ENCODE measurements at regions not wholly inside any gene's neighbourhood (a gene's known extent, or its start where the extent isn't known, plus 50 kb on each side); places are given as distances from the start of the nearest gene placed in this dataset.
"Not testable (repeated sequence)": the region's sequence is repeated elsewhere in the genome, so short reads cannot be mapped to it uniquely, and the experiment has no call there.

DNA sequence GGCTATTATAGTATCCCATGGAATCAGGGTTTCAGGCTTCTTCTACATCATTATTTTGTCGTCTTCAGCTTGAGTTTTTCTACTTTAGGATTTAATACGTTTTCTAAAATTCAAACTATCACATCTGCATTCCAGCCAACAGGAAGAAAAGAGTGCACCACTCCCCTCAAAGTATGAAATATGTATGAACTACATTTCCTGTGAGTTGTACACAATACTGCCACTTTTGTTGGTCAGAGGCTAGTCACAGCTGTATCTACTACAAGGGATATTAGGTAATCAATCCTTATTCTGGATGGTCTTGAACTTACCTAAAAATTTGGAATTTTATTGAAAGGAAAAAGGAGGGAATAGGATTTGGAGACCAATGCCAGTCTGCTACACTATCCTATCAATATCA lies 235.6 kb upstream of the TBX18 start:
- ATAC-seq (no peak), DNase-seq (ENCODE audit: low spot score in 2 of 2) (no peak)
- no peaks in the 10 kb centered on the region for H3K4me1 Mint-ChIP-seq
- H3K27ac Mint-ChIP-seq: no peak overlapping the region
- H3K4me3 Mint-ChIP-seq: no peak overlapping the region
- H3K36me3 Mint-ChIP-seq: no peaks in the 10 kb centered on the region
- H3K9me3 Mint-ChIP-seq: peaks cover 7% of the 10 kb centered on the region

DNA sequence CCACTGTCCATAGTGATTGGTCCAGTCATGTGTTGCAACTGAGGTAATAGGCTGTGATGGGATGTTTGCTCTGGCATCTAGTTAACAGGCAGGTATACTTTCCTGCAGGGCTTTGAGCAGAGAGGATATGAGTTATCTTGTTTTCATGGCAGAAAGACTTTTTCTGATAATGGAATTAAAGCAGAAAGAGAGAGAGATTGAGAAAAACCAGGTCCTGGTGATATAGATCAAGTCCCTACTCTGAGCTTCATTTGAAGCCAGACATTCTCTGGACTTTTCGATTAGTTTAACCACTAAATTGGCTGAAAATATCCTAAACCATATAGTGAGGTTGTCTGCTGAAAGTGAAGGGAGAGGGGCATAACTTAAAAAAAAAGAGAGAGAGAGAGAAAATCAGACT lies 233.8 kb upstream of the TBX18 start:
- Mint-ChIP-seq H3K27ac (no peak overlapping the region), H3K4me1 (no peaks in the 10 kb centered on the region), H3K9me3 (peaks cover 7% of the 10 kb centered on the region), H3K4me3 (no peak overlapping the region), H3K36me3 (no peaks in the 10 kb centered on the region)
- ATAC-seq: no peak
- no peak for DNase-seq (ENCODE audit: low spot score in 2 of 2)

DNA sequence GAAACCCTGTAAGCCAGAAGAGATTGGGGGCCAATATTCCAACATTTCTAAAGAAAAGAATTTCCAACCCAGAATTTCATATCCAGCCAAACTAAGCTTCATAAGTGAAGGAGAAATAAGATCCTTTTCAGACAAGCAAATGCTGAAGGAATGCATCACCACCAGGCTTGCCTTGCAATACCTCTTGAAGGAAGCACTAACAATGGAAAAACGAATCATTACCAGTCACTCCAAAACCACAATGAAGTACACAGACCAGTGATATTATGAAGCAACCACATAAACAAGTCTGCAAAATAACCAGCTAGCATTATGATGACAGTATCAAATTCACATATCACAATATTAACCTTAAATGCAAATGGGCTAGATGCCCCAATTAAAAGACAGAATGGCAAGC lies 224.4 kb upstream of the TBX18 start:
- H3K36me3 Mint-ChIP-seq; DNase-seq (ENCODE audit: low spot score in 2 of 2); H3K4me1 Mint-ChIP-seq; ATAC-seq; H3K4me3 Mint-ChIP-seq; H3K27ac Mint-ChIP-seq: not testable (repeated sequence)
- peaks cover 16% of the 10 kb centered on the region for H3K9me3 Mint-ChIP-seq

DNA sequence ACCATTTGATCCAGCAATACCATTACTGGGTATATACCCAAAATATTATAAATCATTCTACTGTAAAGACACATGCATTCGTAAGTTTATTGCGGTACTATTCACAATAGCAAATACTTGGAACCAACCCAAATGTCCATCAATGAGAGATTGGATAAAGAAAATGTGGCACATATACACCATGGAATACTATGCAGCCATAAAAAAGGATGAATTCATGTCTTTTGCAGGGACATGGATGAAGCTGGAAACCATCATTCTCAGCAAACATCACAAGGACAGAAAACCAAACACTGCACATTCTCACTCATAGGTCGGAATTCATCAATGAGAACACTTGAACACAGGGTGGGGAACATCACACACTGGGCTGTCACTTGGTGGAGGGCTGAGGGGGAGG lies 221.1 kb upstream of the TBX18 start:
- H3K36me3 Mint-ChIP-seq; H3K4me3 Mint-ChIP-seq; ATAC-seq; DNase-seq (ENCODE audit: low spot score in 2 of 2); H3K27ac Mint-ChIP-seq; H3K4me1 Mint-ChIP-seq: not testable (repeated sequence)
- peaks cover 25% of the 10 kb centered on the region for H3K9me3 Mint-ChIP-seq

DNA sequence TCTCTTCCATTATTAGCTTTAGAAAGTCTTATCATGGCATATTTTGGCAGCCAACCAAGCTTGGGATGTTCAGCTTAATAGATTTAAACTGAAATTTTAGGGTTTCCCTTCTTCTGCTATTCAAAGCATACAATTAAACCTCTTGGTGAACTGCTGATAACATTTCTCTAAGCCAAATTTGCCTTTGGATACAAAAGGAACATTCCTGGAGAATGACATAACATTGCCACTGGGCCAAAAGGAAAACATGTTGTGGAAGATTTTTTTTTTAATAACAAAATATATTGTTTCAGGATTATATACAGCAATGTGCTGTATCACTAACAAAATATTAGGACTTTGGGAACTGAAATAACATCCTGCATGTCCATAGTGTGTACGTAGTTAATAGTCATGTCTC lies 215.1 kb upstream of the TBX18 start:
- Mint-ChIP-seq H3K9me3 (peaks cover 12% of the 10 kb centered on the region), H3K4me3 (no peak overlapping the region), H3K4me1 (no peaks in the 10 kb centered on the region), H3K27ac (no peak overlapping the region), H3K36me3 (no peaks in the 10 kb centered on the region)
- DNase-seq (ENCODE audit: low spot score in 2 of 2) (no peak), ATAC-seq (no peak)

DNA sequence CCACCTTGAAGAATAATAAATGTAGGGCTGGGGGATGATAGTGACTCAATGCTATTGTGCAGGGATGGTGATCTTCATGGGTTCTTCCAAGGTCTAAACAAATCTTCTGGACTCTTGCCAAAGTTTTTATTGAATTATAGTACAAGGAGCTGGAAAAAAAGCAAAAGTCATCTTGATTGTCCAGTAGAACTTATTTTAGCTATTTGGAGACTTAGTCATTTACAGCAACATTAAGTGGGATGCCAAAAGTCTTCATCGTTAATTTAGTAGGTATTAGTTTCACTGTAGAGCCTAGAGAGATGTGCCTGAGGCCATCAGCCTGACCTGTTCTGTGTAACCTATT lies 212.9 kb upstream of the TBX18 start:
- ATAC-seq: no peak
- no peak for DNase-seq (ENCODE audit: low spot score in 2 of 2)
- no peaks in the 10 kb centered on the region for H3K4me1 Mint-ChIP-seq
- H3K4me3 Mint-ChIP-seq: no peak overlapping the region
- H3K36me3 Mint-ChIP-seq: no peaks in the 10 kb centered on the region
- no peak overlapping the region for H3K27ac Mint-ChIP-seq
- peaks cover 4% of the 10 kb centered on the region for H3K9me3 Mint-ChIP-seq

DNA sequence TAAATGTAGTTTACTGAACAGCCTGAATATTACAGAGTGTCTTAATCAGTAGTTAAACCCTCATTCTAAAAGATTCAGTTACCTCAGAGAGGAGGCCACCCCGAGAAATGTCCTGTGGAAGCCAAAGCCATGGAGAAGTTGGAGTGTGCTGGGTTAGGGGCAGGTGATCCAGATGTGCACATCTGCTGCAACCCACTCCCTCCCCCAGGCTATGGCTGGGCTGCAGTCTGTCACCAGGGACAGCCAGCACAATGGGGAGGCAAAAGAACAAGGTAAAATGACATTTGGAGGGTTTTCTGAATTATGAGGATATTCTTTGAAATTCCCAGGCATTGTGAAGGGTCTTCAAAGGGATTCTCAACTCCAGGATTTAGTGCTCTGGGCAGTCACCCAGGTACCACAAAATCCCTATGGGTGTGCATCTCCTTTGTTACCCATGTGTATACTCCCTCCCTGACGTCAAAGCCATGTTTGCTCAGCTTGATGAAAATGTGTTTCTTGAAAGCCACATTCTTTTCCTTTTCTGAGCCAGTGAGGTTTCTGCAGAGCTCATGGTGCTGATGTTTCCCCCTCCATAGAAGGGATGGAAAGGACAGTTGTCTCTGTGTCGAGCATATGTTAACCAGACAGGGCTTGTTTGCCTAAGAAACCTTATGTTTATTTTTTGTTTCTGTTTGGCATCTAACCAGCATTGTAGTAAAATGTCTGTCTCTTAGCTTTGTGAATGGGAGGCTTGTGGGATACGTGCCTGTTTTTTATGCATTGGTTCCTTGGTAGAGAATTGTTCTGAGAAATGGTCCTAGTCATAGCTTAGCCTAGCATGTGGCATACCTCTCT lies 212.3 kb upstream of the TBX18 start:
- DNase-seq (ENCODE audit: low spot score in 2 of 2) (no peak), ATAC-seq (no peak)
- no peaks in the 10 kb centered on the region for H3K36me3 Mint-ChIP-seq
- no peak overlapping the region for H3K4me3 Mint-ChIP-seq
- peaks cover 4% of the 10 kb centered on the region for H3K9me3 Mint-ChIP-seq
- H3K4me1 Mint-ChIP-seq: no peaks in the 10 kb centered on the region
- H3K27ac Mint-ChIP-seq: no peak overlapping the region

DNA sequence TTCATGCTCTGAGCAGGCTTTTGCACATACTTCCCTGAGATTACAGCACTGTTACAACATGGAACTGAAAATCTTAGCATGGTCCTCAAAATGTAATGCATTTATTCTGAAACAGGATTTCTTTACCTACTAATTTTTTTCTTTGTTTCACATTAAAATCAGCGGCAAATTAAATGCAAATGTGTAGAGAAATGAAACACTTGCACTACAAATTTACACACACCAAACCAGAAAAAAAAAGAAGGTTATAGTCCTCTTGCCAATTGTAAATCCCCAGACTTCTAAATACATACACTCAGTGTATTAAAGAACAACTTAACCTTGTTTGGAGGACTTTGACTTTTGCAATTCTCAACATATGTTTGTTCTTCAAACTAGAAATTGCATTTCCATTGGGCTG lies 210.9 kb upstream of the TBX18 start:
- no peak overlapping the region for H3K4me3 Mint-ChIP-seq
- no peak overlapping the region for H3K27ac Mint-ChIP-seq
- H3K4me1 Mint-ChIP-seq: no peaks in the 10 kb centered on the region
- DNase-seq (ENCODE audit: low spot score in 2 of 2) (no peak), ATAC-seq (no peak)
- no peaks in the 10 kb centered on the region for H3K36me3 Mint-ChIP-seq
- peaks cover 5% of the 10 kb centered on the region for H3K9me3 Mint-ChIP-seq

DNA sequence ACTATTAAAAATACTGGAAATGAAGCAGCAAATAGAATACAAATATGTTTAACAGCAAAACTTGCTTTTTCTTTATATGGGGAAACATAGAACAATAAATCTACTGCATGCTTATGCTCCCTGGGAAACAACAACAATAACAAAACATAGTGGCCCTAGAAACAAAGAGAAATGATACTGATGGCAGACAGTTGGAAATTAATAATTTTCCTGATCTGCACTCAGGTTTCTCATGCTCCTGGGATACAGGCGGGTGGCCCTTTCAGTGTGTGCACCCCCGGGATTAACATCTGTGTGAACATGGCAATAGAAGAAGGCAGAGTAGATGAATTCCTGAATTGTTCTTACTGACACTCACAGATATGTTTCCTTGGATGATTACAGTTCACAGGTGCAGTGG lies 209.2 kb upstream of the TBX18 start:
- no peak for DNase-seq (ENCODE audit: low spot score in 2 of 2)
- no peak for ATAC-seq
- Mint-ChIP-seq H3K36me3 (no peaks in the 10 kb centered on the region), H3K4me3 (no peak overlapping the region), H3K9me3 (peaks cover 8% of the 10 kb centered on the region), H3K4me1 (no peaks in the 10 kb centered on the region), H3K27ac (no peak overlapping the region)

DNA sequence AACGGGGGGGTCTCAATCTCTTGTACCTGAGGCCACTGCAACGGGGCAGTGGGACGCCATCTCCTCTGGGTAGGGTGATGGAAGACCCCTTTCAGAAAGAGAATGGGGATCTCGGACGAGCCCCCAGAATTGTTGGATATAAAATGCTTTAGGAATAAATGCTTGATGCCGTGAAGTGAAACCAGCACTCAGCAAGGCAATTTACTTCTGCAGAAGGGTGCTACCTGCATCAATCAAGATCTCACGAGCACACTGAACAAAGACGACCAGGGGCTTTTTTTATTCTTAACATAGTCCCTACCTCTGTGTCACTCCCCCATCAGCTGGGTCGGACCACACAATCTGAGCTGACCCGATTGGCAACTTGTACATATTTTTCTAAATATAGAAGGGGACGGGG lies 203.6 kb upstream of the TBX18 start:
- ATAC-seq (no peak), DNase-seq (ENCODE audit: low spot score in 2 of 2) (no peak)
- H3K4me3 Mint-ChIP-seq: no peak overlapping the region
- no peaks in the 10 kb centered on the region for H3K4me1 Mint-ChIP-seq
- H3K27ac Mint-ChIP-seq: no peak overlapping the region
- H3K9me3 Mint-ChIP-seq: peaks cover 22% of the 10 kb centered on the region
- H3K36me3 Mint-ChIP-seq: no peaks in the 10 kb centered on the region

DNA sequence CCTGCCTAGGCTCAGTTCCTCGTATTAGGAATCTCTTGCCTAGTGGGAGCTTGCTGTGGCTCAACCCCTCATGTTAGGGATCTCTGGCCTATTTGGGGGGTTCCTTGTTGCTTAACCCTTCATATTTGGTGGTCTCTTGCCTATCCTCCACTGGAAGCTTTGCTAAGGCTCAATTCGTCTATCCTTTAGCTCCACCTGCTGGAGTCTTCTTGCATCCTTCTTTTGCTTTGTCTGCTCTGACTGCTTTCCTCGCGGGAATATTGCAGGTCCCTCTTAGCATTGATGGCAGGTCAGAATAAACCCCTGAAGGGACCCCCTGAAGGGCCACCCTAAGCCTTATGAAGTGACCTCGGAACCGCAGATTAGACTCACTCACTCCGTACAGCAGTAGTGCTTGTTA lies 203.0 kb upstream of the TBX18 start:
- Mint-ChIP-seq H3K4me1 (no peaks in the 10 kb centered on the region), H3K9me3 (peaks cover 23% of the 10 kb centered on the region), H3K4me3 (no peak overlapping the region), H3K27ac (no peak overlapping the region), H3K36me3 (no peaks in the 10 kb centered on the region)
- ATAC-seq: no peak
- no peak for DNase-seq (ENCODE audit: low spot score in 2 of 2)

DNA sequence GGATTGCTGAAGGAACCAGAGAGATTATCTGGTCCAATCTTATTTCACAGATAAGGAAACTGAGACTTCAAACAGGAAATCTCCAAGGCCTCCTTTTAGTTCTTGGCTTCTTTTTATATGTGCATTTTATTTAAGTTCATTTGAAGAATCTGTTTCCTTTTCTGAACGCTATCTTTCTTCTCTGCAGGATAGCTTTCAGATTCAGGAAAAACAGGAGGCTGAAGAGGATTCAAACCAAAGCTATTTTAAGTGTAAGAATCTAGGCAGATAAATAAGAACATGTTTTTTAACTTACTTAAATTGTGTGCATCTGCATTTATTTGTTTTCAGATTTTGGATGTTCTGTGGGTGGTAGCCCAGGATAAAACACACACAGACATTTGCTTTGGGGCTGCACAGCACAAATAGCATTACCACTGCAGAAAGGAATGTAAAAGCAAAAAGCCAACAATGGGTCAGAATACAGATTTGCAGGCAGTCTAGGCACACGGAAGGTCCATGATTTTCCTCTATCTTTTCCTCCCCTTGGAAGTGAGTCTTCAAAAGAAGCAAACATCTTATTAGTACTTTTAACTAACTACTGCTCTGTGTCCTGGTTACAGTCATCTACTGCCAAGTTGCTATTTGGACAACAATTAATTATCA lies 188.8 kb upstream of the TBX18 start:
- H3K9me3 Mint-ChIP-seq: peaks cover 11% of the 10 kb centered on the region
- H3K36me3 Mint-ChIP-seq: no peaks in the 10 kb centered on the region

DNA sequence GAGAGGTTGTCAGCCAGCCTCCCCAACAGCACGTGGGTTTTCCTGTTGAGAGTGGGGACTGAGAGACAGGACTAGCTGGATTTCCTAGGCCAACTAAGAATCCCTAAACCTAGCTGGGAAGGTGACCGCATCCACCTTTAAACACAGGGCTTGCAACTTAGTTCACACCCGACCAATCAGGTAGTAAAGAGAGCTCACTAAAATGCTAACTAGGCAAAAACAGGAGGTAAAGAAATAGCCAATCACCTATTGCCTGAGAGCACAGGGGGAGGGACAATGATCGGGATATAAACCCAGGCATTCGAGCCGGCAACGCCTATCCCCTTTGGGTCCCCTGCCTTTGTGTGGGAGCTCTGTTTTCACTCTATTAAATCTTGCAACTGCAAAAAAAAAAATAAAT lies 180.5 kb upstream of the TBX18 start:
- not testable (repeated sequence) for DNase-seq (ENCODE audit: low spot score in 2 of 2); ATAC-seq; H3K36me3 Mint-ChIP-seq; H3K4me3 Mint-ChIP-seq; H3K4me1 Mint-ChIP-seq; H3K27ac Mint-ChIP-seq
- H3K9me3 Mint-ChIP-seq: peaks cover 11% of the 10 kb centered on the region

More for the DNA sequence above, 188.8 kb upstream of the TBX18 start:
- Mint-ChIP-seq H3K4me3 (no peak overlapping the region), H3K4me1 (no peaks in the 10 kb centered on the region), H3K27ac (no peak overlapping the region)
- no peak for ATAC-seq
- DNase-seq (ENCODE audit: low spot score in 2 of 2): no peak

DNA sequence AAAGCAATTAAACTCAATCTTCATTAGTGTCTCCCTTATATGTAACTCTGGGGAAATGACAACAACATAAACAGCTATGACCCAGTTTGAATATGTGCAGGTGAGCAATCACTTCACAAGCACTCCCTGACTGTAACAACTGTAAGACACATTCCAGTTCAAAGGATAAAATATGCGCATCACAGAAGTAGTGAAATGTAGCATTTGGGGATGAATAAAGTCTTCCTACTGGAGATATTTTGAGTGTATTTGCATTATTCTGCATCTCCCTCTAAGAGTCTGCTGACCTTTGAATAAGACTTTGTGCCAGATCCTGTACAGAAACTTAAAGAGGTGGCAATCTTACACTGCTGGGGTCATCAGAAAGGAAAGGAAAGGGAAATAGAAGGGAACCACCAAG lies 179.5 kb upstream of the TBX18 start:
- H3K4me1 Mint-ChIP-seq: no peaks in the 10 kb centered on the region
- H3K4me3 Mint-ChIP-seq: no peak overlapping the region
- H3K27ac Mint-ChIP-seq: no peak overlapping the region
- H3K36me3 Mint-ChIP-seq: no peaks in the 10 kb centered on the region
- no peak for DNase-seq (ENCODE audit: low spot score in 2 of 2)
- peaks cover 9% of the 10 kb centered on the region for H3K9me3 Mint-ChIP-seq
- no peak for ATAC-seq

DNA sequence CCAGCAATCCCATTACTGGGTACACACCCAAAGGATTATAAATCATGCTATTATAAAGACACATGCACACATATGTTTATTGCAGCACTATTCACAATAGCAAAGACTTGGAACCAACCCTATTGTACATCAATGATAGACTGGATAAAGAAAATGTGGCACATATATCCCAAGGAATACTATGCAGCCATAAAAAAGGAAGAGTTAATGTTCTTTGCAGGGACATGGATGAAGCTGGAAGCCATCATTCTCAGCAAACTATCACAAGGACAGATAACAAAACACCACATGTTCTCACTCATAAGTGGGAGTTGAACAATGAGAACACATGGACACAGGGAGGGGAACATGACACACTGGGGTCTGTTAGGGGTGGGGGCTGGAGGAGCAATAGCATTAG lies 177.2 kb upstream of the TBX18 start:
- not testable (repeated sequence) for DNase-seq (ENCODE audit: low spot score in 2 of 2); H3K4me1 Mint-ChIP-seq; H3K36me3 Mint-ChIP-seq; H3K27ac Mint-ChIP-seq; H3K4me3 Mint-ChIP-seq; ATAC-seq
- peaks cover 14% of the 10 kb centered on the region for H3K9me3 Mint-ChIP-seq

DNA sequence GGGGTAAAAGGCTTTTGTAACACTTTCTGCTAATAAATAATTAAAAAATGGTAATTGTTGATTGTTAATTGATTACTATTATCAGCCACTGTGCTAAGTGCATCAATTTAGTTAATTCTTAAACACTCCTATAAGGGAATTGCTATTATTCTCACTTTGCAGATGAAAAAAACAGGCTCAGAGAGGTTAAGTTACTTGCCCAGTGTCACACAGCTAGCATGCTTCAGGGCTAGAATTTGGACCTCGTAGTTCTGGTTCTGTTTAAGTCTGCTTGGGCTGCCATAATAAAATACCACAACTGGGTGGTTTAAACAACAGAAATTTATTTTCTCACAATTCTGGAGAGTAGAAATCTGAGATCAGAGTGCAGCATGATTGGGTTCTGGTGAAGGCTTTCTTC lies 164.8 kb upstream of the TBX18 start:
- no peak overlapping the region for H3K27ac Mint-ChIP-seq
- no peaks in the 10 kb centered on the region for H3K4me1 Mint-ChIP-seq
- no peak for DNase-seq (ENCODE audit: low spot score in 2 of 2)

More for the DNA sequence above, 164.8 kb upstream of the TBX18 start:
- ATAC-seq: no peak
- Mint-ChIP-seq H3K9me3 (no peaks in the 10 kb centered on the region), H3K36me3 (no peaks in the 10 kb centered on the region), H3K4me3 (no peak overlapping the region)
